ENCODE measurements at regions not wholly inside any gene's neighbourhood (a gene's known extent, or its start where the extent isn't known, plus 50 kb on each side); places are given as distances from the start of the nearest gene placed in this dataset.

DNA sequence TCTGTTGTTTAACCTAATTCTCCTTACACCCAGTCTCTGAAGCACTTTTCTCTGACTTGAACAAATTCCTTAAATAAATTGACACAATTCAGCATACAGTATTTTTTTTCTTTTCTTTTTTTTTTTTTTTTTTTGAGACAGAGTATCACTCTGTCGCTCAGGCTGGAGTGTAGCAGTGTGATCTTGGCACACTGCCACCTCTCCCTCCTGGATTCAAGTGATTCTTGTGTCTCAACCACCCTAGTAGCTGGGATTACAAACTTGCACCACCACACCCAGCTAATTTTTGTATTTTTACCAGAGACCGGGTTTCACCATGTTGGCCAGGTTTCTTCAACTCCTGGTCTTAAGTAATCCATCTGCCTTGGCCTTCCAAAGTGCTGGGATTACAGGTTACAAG, 1498.1 kb upstream of the PCDH10 start:
- TF ChIP-seq, protein P1, sequence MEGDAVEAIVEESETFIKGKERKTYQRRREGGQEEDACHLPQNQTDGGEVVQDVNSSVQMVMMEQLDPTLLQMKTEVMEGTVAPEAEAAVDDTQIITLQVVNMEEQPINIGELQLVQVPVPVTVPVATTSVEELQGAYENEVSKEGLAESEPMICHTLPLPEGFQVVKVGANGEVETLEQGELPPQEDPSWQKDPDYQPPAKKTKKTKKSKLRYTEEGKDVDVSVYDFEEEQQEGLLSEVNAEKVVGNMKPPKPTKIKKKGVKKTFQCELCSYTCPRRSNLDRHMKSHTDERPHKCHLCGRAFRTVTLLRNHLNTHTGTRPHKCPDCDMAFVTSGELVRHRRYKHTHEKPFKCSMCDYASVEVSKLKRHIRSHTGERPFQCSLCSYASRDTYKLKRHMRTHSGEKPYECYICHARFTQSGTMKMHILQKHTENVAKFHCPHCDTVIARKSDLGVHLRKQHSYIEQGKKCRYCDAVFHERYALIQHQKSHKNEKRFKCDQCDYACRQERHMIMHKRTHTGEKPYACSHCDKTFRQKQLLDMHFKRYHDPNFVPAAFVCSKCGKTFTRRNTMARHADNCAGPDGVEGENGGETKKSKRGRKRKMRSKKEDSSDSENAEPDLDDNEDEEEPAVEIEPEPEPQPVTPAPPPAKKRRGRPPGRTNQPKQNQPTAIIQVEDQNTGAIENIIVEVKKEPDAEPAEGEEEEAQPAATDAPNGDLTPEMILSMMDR (IDR thresholded peaks at IDR 0.05) = no peak
- TF ChIP-seq POLR2A (IDR thresholded peaks at IDR 0.05) = no peak

Data from right lobe of liver (tissue), 4 donors.